ENCODE measurements at regions not wholly inside any gene's neighbourhood (a gene's known extent, or its start where the extent isn't known, plus 50 kb on each side); places are given as distances from the start of the nearest gene placed in this dataset.
"Not testable (repeated sequence)": the region's sequence is repeated elsewhere in the genome, so short reads cannot be mapped to it uniquely, and the experiment has no call there.

DNA sequence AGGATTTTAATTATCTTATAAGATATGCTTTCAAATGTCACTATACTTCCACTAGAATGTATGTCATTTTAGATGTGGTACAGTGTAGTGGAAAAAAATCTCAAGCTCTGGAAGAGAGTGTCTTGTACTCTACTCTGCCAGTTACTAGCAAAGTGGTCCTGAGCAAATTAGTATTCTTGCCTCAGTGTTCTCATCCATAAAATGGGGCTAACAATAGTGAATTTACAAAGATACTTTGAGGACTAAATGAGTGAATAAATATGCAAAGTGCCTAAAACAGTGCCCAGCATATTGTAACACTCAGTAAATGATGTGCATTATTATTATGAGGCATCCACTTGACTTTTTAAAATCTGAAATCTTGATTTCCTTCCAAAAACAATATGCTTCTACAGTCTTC is 488.9 kb upstream of the PHF14 start:
- H3K4me3 ChIP-seq, result no peak overlapping the region
- H3K27ac ChIP-seq, result no peak overlapping the region
- no peak for TF ChIP-seq EP300 (IDR thresholded peaks at IDR 0.05)
- no peak for DNase-seq
- intact Hi-C loops (cut with DNase I), result no loop called here
- no peaks in the 10 kb centered on the region for H3K27me3 ChIP-seq
- H3K4me1 ChIP-seq (ENCODE audit: insufficient read depth), result no peaks in the 10 kb centered on the region
- H3K9me3 ChIP-seq, result no peaks in the 10 kb centered on the region
- H3K36me3 ChIP-seq, result no peaks in the 10 kb centered on the region

DNA sequence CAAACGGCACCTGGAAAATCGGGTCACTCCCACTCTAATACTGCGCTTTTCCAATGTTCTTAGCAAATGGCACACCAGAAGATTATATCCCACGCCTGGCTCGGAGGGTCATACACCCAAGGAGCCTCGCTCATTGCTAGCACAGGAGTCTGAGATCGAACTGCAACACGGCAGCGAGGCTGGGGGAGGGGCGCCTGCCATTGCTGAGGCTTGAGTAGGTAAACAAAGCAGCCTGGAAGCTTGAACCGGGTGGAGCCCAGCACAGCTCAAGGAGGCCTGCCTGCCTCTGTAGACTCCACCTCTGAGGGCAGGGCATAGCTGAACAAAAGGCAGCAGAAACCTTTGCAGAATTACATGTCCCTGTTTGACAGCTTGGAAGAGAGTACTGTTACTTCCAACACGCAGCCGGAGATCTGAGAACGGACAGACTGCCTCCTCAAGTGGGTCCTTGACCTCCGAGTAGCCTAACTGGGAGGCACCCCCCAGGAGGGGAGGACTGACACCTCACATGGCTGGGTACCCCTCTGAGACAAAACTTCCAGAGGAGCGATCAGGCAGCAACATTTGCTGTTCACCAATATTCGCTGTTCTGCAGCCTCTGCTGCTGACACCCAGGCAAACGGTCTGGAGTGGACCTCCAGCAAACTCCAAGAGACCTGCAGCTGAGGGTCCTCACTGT is 472.3 kb upstream of the PHF14 start:
- intact Hi-C loops (cut with DNase I); H3K36me3 ChIP-seq; H3K4me1 ChIP-seq (ENCODE audit: insufficient read depth); H3K9me3 ChIP-seq; DNase-seq; H3K27ac ChIP-seq; H3K4me3 ChIP-seq; H3K27me3 ChIP-seq: not testable (repeated sequence)
- WGBS, 3 donors, result 87 to 91% (median 88%) methylated on average over 18 of the region's 18 CpGs

DNA sequence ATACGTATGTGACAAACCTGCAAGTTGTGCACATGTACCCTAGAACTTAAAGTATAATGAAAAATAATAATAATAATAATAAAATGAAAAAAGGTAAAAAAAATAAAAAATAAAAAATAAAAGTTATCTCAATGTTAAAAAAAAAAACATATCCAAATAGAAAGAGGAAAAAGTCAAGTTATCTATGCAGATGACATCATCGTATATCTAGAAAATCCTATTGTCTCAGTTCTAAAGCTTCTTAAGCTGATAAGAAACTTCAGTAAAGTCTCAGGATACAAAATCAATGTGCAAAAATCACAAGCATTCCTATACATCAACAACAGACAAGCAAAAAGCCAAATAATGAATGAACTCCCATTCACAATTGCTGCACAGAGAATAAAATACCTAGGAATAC is 466.6 kb upstream of the PHF14 start:
- H3K4me3 ChIP-seq, result no peak overlapping the region
- no peak for DNase-seq
- H3K9me3 ChIP-seq, result no peaks in the 10 kb centered on the region
- H3K36me3 ChIP-seq, result no peaks in the 10 kb centered on the region
- H3K4me1 ChIP-seq (ENCODE audit: insufficient read depth), result no peaks in the 10 kb centered on the region
- intact Hi-C loops (cut with DNase I), result no loop called here
- TF ChIP-seq POLR2A (IDR thresholded peaks at IDR 0.05) (no peak), EP300 (IDR thresholded peaks at IDR 0.05) (no peak)
- TF ChIP-seq, protein P1, sequence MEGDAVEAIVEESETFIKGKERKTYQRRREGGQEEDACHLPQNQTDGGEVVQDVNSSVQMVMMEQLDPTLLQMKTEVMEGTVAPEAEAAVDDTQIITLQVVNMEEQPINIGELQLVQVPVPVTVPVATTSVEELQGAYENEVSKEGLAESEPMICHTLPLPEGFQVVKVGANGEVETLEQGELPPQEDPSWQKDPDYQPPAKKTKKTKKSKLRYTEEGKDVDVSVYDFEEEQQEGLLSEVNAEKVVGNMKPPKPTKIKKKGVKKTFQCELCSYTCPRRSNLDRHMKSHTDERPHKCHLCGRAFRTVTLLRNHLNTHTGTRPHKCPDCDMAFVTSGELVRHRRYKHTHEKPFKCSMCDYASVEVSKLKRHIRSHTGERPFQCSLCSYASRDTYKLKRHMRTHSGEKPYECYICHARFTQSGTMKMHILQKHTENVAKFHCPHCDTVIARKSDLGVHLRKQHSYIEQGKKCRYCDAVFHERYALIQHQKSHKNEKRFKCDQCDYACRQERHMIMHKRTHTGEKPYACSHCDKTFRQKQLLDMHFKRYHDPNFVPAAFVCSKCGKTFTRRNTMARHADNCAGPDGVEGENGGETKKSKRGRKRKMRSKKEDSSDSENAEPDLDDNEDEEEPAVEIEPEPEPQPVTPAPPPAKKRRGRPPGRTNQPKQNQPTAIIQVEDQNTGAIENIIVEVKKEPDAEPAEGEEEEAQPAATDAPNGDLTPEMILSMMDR (IDR thresholded peaks at IDR 0.05), result no peak
- no peak overlapping the region for H3K27ac ChIP-seq
- WGBS, 3 donors, result 92 to 98% (median 96%) methylated on average over 2 of the region's 2 CpGs
- H3K27me3 ChIP-seq, result no peaks in the 10 kb centered on the region

DNA sequence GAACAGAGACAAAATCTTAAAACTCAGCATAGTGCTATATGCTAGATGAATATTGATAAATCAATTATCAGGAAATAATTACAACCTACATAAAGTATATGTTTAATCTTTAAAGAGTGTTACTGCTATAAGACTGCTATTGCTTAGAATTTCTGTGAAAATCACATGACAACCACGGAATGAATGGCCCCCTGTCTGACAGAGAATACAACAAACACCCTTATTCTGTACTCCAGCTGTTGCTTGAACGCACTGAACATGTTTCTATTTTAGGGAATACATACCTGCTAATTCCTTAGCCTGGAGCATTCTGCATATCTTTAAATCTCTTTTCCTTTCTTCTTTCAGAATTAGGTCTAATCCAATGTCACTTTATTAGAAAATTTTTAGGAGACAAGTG is 452.4 kb upstream of the PHF14 start:
- Histone ChIP-seq H3K9me3 (no peaks in the 10 kb centered on the region), H3K4me3 (no peak overlapping the region), H3K4me1 (ENCODE audit: insufficient read depth) (no peaks in the 10 kb centered on the region), H3K27me3 (no peaks in the 10 kb centered on the region), H3K27ac (no peak overlapping the region), H3K36me3 (no peaks in the 10 kb centered on the region)
- intact Hi-C loops (cut with DNase I), result no loop called here
- no peak for DNase-seq
- TF ChIP-seq, protein P1 (IDR thresholded peaks at IDR 0.05), result no peak
- TF ChIP-seq EP300 (IDR thresholded peaks at IDR 0.05) (no peak), POLR2A (IDR thresholded peaks at IDR 0.05) (no peak)
- 43 to 54% (median 51%) methylated on average over 2 of the region's 2 CpGs for WGBS, 3 donors

DNA sequence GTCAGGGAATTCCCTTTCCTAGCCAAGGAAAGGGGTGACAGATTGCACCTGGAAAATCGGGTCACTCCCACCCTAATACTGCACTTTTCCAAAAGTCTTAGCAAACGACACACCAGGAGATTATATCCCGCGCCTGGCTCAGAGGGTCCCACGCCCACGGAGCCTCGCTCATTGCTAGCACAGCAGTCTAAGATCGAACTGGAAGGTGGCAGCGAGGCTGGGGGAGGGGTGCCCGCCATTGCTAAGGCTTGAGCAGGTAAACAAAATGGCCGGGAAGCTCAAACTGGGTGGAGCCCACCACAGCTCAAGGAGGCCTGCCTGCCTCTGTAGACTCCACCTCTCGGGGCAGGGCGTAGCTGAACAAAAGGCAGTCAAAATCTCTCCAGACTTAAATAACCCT is 440.2 kb upstream of the PHF14 start:
- H3K9me3 ChIP-seq; H3K4me3 ChIP-seq; H3K36me3 ChIP-seq; H3K4me1 ChIP-seq (ENCODE audit: insufficient read depth); H3K27me3 ChIP-seq; H3K27ac ChIP-seq; intact Hi-C loops (cut with DNase I): not testable (repeated sequence)
- peak in 1 of 5 donors; percentile 13 for DNase-seq
- WGBS, 3 donors, result 84 to 92% (median 88%) methylated on average over 12 to 13 of the region's 13 CpGs

DNA sequence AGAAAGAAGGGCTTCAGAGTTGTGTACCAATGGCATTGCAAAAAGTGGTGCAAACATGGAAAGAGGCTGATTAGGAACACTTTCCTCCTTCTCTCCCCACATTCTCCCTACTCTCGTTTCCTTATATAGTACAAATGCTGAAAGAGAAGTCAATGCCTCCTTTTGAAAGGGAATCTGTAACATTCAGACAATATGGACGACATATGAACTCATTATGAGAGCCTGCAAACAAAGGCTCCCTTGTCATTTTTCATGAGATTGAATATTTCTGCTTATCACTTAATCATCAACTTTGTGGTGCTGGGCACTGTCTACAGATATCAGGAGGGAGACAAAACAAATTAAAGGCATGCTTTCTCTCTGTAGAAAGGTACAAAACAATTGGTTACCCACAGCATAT is 437.1 kb upstream of the PHF14 start:
- Histone ChIP-seq H3K27me3 (no peaks in the 10 kb centered on the region), H3K27ac (no peak overlapping the region), H3K4me1 (ENCODE audit: insufficient read depth) (no peaks in the 10 kb centered on the region), H3K36me3 (no peaks in the 10 kb centered on the region), H3K9me3 (no peaks in the 10 kb centered on the region), H3K4me3 (no peak overlapping the region)
- intact Hi-C loops (cut with DNase I), result no loop called here
- no peak for DNase-seq
- TF ChIP-seq, protein P1 (IDR thresholded peaks at IDR 0.05), result no peak
- TF ChIP-seq EP300 (IDR thresholded peaks at IDR 0.05) (no peak), POLR2A (IDR thresholded peaks at IDR 0.05) (no peak)
- WGBS, 3 donors, result 35 to 53% (median 46%) methylated on average over 2 of the region's 2 CpGs
